NCI-H2081 treated with DMSO at 0.1 percent for 48 hours (cell line): ENCODE measurements at regions not wholly inside any gene's neighbourhood (a gene's known extent, or its start where the extent isn't known, plus 50 kb on each side); places are given as distances from the start of the nearest gene placed in this dataset.

Source experiments
- DNase-seq: peaks from one replicate; lab custom pipeline; 2025; lab: John Stamatoyannopoulos, UW

DNA sequence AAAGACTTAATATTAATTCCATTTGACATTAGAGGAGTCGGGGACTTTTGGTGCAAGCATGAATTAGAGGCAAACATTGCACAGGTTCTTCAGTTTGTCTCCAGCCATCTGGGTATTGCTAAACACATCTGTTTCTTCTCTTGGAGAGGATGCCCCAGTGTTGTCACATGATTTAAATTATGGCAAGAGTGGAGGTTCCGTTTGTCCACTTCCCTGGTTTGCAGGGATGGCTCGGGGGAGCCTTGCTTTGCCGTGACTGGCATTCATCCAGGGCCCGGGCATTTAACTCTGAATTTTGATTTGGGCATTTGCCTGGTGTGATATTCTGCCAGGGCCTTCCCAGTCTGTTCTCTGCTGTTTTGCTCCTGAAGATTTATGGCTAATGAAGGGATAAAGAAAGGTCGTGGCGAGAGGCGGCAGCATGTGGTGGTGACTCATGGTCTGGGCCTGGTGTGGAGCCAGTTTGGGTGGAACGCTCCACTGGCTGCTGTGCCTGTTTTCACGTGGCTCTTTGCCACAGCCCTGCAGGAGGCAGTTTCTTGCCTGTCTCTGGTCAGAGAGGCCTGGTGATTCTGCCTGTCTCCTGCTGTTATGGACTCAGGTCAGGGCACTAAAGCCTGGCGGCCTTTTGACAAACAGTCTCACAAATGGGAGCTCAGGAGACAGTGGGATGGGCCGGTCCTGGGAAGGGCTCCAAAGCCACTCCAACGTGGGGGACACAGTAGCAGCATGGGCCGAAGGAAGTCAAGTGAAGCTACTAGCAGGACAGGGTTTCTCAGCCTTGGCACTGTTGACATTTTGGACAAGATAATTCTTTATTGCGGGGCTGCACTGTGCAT lies 99.4 kb upstream of the PGRMC2 start:
- peak; percentile 43 for DNase-seq

- no peak for DNase-seq
These were observed 98.2 kb upstream of the PGRMC2 start for GRCh38 chr4:128385683-128386304.

GRCh38 chr4:128384765-128385598 lies 97.4 kb upstream of the PGRMC2 start:
- DNase-seq: no peak

DNA sequence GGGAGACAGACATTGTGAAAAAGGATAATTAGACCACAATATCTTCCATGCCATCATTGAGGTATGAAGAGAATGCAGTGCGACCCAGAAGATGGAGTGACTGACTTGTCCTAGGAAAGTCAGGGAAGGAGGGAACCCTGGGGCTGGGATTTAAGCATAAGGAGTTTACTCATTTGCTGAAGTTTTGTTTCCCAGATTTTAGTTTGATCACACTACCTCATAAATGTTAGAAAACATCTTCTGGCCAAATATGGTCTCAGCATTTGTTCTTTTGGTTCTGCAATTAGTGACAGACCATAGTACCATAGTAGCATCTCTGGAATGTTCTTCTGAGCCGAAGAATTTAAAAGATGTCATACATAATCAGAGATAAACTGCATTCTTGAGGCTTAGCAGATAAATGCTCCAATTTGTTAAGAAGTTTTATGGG lies 96.5 kb upstream of the PGRMC2 start:
- DNase-seq: no peak

DNA sequence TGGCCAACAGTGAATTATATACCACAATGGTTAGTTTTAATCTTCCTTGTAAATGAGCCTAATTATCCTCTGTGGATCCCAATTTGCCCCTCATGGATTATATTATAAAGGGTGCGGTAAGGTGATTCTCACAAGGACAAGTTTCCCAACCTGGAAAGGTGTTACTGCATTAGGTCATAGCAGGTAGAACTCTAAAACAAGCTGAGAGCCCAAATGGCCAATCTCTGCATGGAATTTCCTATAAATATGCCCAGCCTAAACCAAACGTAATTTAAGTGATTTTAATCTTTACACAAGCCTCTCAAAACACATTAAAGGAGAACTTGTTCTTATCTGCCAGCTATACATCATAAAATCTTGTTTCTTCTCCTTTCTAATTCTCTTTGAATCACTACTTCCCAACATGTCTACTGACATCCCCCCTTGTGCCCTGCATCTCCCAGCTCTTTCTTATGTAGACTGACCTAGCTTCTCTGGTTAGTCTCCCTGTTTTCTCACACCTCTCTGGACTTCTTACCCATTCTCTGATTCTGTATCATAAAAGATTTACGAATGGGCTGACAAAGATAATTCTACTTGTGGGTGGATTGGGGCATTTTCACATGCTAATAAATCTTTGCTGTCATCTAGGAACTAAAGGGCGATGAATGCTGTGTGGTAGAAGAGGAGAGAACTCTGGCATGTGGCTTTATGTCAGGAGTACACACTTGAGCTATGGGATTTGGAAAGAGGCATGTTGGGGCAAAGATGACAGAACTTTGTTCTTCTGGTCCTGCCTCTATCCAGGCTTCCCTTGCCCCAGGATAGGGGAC lies 94.3 kb upstream of the PGRMC2 start:
- DNase-seq: no peak

- DNase-seq: no peak
These were observed 92.7 kb upstream of the PGRMC2 start for GRCh38 chr4:128380306-128380705.

DNA sequence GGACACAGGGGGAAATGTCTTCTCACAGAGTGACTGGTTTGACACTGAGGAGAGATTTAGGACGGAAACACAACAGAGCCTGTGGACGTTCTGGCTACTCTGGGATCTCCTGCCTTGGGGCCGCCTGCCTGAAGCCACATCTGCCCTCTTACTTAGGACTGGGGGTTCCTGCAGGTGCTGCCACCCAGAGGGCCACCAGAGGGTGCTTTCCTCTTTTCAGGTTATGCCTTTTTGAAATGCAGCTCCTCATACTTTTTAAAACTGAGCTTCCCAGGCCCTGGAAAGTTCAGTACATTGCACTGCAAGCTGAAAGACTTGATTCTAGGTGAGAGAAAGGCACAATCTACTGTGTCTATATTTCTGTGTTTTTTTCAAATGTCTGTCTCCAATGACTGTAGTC lies 92.2 kb upstream of the PGRMC2 start:
- no peak for DNase-seq

DNA sequence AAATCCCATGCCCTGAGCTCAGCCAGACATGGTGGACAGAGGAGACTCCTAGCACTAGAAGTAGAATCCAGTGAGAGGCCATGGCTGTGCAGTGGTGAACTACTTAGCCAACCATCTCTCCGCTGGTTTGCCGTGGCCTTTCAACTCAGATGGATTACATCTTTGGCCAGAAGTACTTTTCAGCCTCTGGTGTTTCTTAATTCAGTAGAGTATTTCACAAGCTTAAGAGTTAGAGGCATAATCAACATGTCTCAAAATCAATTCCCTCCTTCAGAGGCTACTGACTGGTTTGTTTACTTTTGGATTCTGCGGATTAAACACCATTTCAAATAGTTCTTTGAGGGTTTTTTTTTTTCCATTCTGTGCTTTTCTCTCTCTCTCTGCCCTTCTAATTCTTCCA lies 91.1 kb upstream of the PGRMC2 start:
- no peak for DNase-seq

- DNase-seq: no peak
These were observed 89.3 kb upstream of the PGRMC2 start for GRCh38 chr4:128376958-128377357.

DNA sequence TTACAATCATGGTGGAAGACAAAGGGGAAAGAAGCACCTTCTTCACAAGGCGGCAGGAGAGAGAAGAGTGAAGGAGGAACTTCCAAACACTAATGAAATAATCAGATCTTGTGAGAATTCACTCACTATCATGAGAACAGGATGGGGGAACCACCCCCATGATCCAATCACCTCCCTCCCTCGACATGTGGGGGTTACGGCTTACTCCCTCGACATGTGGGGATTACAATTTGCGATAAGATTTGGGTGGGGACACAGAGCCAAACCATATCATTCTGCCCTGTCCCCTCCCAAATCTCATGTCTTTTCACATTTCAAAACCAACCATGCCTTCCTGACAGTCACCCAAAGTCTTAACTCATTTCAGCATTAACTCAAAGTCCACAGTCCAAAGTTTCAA lies 88.7 kb upstream of the PGRMC2 start:
- no peak for DNase-seq

- no peak for DNase-seq
These were observed 86.0 kb upstream of the PGRMC2 start for GRCh38 chr4:128373628-128374027.

GRCh38 chr4:128371876-128372275 lies 84.3 kb upstream of the PGRMC2 start:
- DNase-seq: no peak

GRCh38 chr4:128371001-128371777 lies 83.6 kb upstream of the PGRMC2 start:
- DNase-seq: no peak

GRCh38 chr4:128366212-128366611 lies 78.6 kb upstream of the PGRMC2 start:
- no peak for DNase-seq

DNA sequence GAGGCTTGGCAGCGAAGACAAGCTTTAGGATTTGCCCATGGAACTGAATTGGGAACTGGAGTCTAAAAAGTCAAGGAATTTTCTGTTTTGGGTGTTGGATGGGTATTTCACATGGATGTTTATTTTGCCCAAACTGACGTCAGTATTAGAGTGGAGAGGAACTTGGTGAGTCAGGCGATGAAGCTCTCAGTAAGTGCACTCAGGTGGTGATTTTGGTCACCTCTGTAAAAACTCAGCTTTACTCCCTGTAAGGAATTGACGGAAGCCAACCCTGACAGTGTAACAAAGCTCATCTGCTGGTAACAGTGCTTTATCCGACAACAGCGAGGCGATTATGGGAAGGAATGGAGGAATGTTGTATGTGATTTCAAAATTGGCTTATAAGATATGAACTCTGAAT lies 77.0 kb upstream of the PGRMC2 start:
- DNase-seq: no peak

DNA sequence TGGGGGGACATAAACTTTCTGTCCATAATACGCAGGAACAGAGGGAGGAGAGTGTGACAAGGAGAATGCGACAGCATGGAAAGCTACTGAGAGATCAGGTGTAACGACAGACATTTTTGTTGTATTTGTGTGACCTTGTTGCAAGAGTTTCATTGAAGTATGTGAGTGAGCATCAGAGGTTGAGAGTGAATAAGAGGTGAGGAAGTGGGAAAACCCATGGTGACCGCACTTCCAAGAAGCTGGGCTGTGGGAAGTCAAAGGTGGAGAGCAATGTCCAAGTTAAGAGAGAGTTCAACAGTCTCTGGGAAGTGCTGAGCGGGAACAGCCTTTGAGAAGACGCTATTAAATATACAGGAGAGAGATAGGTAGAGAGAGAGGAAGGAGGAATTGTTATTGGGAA lies 76.4 kb upstream of the PGRMC2 start:
- DNase-seq: no peak

GRCh38 chr4:128362760-128363159 lies 75.1 kb upstream of the PGRMC2 start:
- DNase-seq: no peak

- no peak for DNase-seq
These were observed 71.8 kb upstream of the PGRMC2 start for GRCh38 chr4:128359422-128359821.

DNA sequence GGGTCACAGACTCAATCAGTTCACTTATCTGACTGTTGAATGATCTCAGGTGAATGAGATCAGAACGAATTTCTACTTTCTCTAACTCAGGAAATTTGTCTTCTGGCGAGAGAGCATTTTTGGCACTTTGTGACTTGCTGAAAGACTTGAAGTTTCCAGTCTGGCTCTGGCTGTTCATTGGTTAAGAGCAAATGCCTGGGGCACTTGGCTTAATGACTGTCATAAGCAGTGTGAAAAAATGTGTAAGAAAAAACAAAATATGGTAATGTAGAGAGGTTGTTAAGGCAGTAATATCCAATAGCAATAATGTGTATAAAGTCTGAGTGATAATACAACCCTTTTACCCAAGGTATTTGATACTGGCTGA lies 71.3 kb upstream of the PGRMC2 start:
- no peak for DNase-seq

GRCh38 chr4:128358231-128358912 lies 70.8 kb upstream of the PGRMC2 start:
- no peak for DNase-seq

GRCh38 chr4:128357286-128357685 lies 69.7 kb upstream of the PGRMC2 start:
- DNase-seq: no peak
